BLaER1 treated with 17β-estradiol and CSF1 and Interleukin-3, amounts not matched to agents 10 nM and 100 nM (cell line): ENCODE measurements at regions not wholly inside any gene's neighbourhood (a gene's known extent, or its start where the extent isn't known, plus 50 kb on each side); places are given as distances from the start of the nearest gene placed in this dataset.

ENCODE experiments used
- H3K27ac ChIP-seq, 11 experiments: shearing (Covaris generic); formaldehyde crosslinking; 2 replicates each; pipeline ENCODE4 v1.8.1; 2022
- H3K27me3 ChIP-seq, 11 experiments: shearing (Covaris generic); formaldehyde crosslinking; 2 replicates each; pipeline ENCODE4 v1.8.1; 2022
- H3K36me3 ChIP-seq, 11 experiments: shearing (Covaris generic); formaldehyde crosslinking; 2 replicates each; pipeline ENCODE4 v1.8.1; 2022
- H3K4me1 ChIP-seq, 10 experiments: shearing (Covaris generic); formaldehyde crosslinking; 2 replicates each; pipeline ENCODE4 v1.8.1; 2022
- H3K4me2 ChIP-seq, 11 experiments: shearing (Covaris generic); formaldehyde crosslinking; 2 replicates each; pipeline ENCODE4 v1.8.1; 2022
- H3K4me3 ChIP-seq, 10 experiments: shearing (Covaris generic); formaldehyde crosslinking; 2 replicates each; pipeline ENCODE4 v1.8.1; 2022
- H3K9ac ChIP-seq, 11 experiments: shearing (Covaris generic); formaldehyde crosslinking; 2 replicates each; pipeline ENCODE4 v1.8.1; 2022
- H3K9me3 ChIP-seq, 11 experiments: shearing (Covaris generic); formaldehyde crosslinking; replicated peaks in 1 of 11; 2 replicates each; pipeline ENCODE4 v1.8.1; 2022
- H4K20me1 ChIP-seq, 11 experiments: shearing (Covaris generic); formaldehyde crosslinking; 2 replicates each; pipeline ENCODE4 v1.8.1; 2022
- Cebpa-rat ChIP-seq, 11 experiments: shearing (Covaris generic); IDR thresholded peaks; 2 replicates each; pipeline ENCODE4 v1.8.1; 2022

GRCh38 chrX:45894864-45895645 lies 650.2 kb downstream of the ZNF674 start:
- H3K4me1 ChIP-seq = peaks cover 0 to 3% (median 0%) of the 10 kb centered on the region in 10 experiments; a peak in 1 of 20 replicates
- H3K4me3 ChIP-seq = no peak overlapping the region
- no peak overlapping the region for H3K27ac ChIP-seq
- no peak overlapping the region for H3K4me2 ChIP-seq
- TF ChIP-seq Cebpa-rat (IDR thresholded peaks at IDR 0.05) = no peak
- H3K27me3 ChIP-seq = no peaks in the 10 kb centered on the region
- H3K9ac ChIP-seq = no peak overlapping the region
- peaks cover 0 to 10% (median 4%) of the 10 kb centered on the region in 11 experiments; a peak in 4 of 22 replicates for H3K9me3 ChIP-seq
- no peaks in the 10 kb centered on the region for H4K20me1 ChIP-seq
- H3K36me3 ChIP-seq = no peaks in the 10 kb centered on the region

- H3K4me1 ChIP-seq = peaks cover 0 to 5% (median 0%) of the 10 kb centered on the region in 10 experiments; a peak in 1 of 20 replicates
- no peak overlapping the region for H3K4me3 ChIP-seq
- no peak for TF ChIP-seq Cebpa-rat (IDR thresholded peaks at IDR 0.05)
- H3K9me3 ChIP-seq = peaks cover 0 to 2% (median 0%) of the 10 kb centered on the region in 11 experiments; a peak in 2 of 22 replicates
- no peaks in the 10 kb centered on the region for H4K20me1 ChIP-seq
- no peaks in the 10 kb centered on the region for H3K27me3 ChIP-seq
- H3K9ac ChIP-seq = no peak overlapping the region
- H3K27ac ChIP-seq = no peak overlapping the region
- H3K4me2 ChIP-seq = no peak overlapping the region
- no peaks in the 10 kb centered on the region for H3K36me3 ChIP-seq
Observed at GRCh38 chrX:45889471-45889870, 655.8 kb downstream of the ZNF674 start.

DNA sequence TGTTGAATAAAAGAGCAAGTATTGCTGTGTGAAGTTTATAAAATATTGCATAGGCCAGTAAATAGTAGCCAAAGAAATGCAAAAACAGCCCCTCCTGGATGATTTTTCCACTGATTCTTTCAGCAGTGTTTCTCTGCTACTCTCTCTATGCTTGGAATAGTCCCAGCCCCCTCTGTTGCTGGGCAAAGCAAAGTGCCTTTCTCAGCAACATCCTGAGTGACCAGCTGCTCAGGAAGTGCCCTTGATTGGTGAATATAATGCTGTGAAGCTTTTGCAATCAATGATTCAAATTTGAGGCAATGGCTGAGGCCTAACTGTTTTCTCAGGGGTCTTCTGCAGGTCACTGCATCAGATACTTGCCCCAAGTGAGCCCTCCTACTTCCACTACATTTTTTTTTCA lies 656.7 kb downstream of the ZNF674 start:
- Histone ChIP-seq H4K20me1 (no peaks in the 10 kb centered on the region), H3K9ac (no peak overlapping the region), H3K36me3 (no peaks in the 10 kb centered on the region), H3K27ac (no peak overlapping the region), H3K27me3 (no peaks in the 10 kb centered on the region), H3K4me1 (peaks cover 0 to 5% (median 0%) of the 10 kb centered on the region in 10 experiments; a peak in 1 of 20 replicates), H3K4me3 (no peak overlapping the region), H3K9me3 (no peaks in the 10 kb centered on the region), H3K4me2 (no peak overlapping the region)
- no peak for TF ChIP-seq Cebpa-rat (IDR thresholded peaks at IDR 0.05)

- Histone ChIP-seq H3K4me1 (peaks cover 0 to 5% (median 0%) of the 10 kb centered on the region in 10 experiments; a peak in 2 of 20 replicates), H3K9ac (no peak overlapping the region)
Observed at GRCh38 chrX:45885931-45886330, 659.3 kb downstream of the ZNF674 start.

DNA sequence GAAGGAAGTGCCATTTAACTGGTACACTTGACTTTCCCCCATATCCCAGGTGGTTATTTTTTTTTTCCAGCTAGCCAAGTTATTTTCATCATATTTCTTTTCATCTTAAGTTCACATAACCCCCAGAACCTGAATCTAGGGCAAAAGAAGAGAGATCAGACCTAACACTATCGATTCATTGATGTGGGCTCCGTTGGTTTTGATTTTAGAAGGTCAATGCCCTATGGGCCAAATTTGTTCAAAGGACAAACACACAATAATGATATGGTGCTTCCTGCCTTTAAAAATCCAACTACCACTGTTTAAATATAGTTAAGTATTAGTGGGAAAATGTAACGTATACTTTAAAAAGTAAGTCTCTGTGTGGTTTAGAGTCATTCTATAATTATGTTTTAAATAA lies 665.7 kb downstream of the ZNF674 start:
- no peaks in the 10 kb centered on the region for H3K36me3 ChIP-seq
- no peak overlapping the region for H3K27ac ChIP-seq
- no peaks in the 10 kb centered on the region for H3K27me3 ChIP-seq
- peaks cover 0 to 7% (median 0%) of the 10 kb centered on the region in 10 experiments; a peak in 2 of 20 replicates for H3K4me1 ChIP-seq
- no peak for TF ChIP-seq Cebpa-rat (IDR thresholded peaks at IDR 0.05)
- H4K20me1 ChIP-seq = no peaks in the 10 kb centered on the region
- no peak overlapping the region for H3K4me2 ChIP-seq
- H3K4me3 ChIP-seq = no peak overlapping the region
- H3K9ac ChIP-seq = no peak overlapping the region
- no peaks in the 10 kb centered on the region for H3K9me3 ChIP-seq

More at GRCh38 chrX:45885931-45886330, 659.3 kb downstream of the ZNF674 start:
- Histone ChIP-seq H4K20me1 (no peaks in the 10 kb centered on the region), H3K27ac (no peak overlapping the region), H3K9me3 (no peaks in the 10 kb centered on the region), H3K4me2 (no peak overlapping the region), H3K36me3 (no peaks in the 10 kb centered on the region), H3K27me3 (no peaks in the 10 kb centered on the region), H3K4me3 (no peak overlapping the region)
- no peak for TF ChIP-seq Cebpa-rat (IDR thresholded peaks at IDR 0.05)

DNA sequence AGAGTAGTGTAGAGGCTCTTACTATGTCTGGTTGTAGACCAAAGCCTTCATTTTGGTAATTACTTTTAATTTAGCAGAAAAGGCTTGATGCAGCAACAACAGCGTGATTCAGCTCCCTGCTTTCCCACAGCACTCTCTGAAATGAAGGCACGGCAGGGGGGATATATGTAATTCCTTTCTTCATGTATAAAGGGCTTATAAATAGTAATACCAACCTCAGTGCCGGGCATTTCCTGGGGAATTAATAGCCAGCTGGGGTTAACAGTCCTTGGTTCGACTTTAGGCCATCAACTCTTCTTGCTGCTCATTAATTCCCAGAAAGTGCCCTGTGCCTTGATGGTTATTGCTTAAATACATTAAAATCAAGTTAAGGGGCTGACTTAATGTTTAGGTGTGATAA lies 669.0 kb downstream of the ZNF674 start:
- Histone ChIP-seq H3K27ac (no peak overlapping the region), H4K20me1 (no peaks in the 10 kb centered on the region), H3K4me1 (peaks cover 0 to 7% (median 0%) of the 10 kb centered on the region in 10 experiments; a peak in 2 of 20 replicates), H3K36me3 (no peaks in the 10 kb centered on the region), H3K27me3 (no peaks in the 10 kb centered on the region), H3K4me2 (no peak overlapping the region), H3K9me3 (no peaks in the 10 kb centered on the region), H3K9ac (no peak overlapping the region), H3K4me3 (no peak overlapping the region)
- no peak for TF ChIP-seq Cebpa-rat (IDR thresholded peaks at IDR 0.05)

GRCh38 chrX:45873781-45874180 lies 671.4 kb downstream of the ZNF674 start:
- Histone ChIP-seq H3K4me2 (no peak overlapping the region), H3K4me1 (no peaks in the 10 kb centered on the region), H3K36me3 (no peaks in the 10 kb centered on the region), H3K27ac (no peak overlapping the region), H3K27me3 (no peaks in the 10 kb centered on the region), H3K9ac (no peak overlapping the region), H3K4me3 (no peak overlapping the region), H3K9me3 (no peaks in the 10 kb centered on the region), H4K20me1 (no peaks in the 10 kb centered on the region)
- TF ChIP-seq Cebpa-rat (IDR thresholded peaks at IDR 0.05) = no peak

DNA sequence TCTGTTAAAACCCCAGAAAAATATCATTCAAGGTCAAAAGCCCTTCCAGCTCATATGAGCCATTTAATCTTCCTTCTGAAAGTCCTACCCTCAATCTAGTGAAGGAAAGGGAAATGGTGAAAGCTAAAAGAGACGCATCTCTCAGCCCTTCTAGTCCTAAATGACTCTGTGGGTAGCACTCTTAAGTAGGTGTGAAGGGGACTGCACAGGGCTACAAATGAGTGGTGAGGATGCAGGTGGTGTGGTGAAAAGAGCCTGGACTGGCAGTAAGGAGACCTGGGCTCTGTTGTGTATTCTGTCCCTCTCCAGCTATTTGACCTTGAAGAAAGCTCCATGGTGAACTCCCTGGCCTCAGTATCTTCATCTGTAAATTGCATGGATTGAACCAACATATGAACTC lies 671.8 kb upstream of the DIPK2B start:
- H3K36me3 ChIP-seq = no peaks in the 10 kb centered on the region
- H3K4me2 ChIP-seq = no peak overlapping the region
- H3K27me3 ChIP-seq = no peaks in the 10 kb centered on the region
- H3K9me3 ChIP-seq = no peaks in the 10 kb centered on the region
- no peak overlapping the region for H3K4me3 ChIP-seq
- no peak overlapping the region for H3K9ac ChIP-seq
- no peaks in the 10 kb centered on the region for H3K4me1 ChIP-seq
- TF ChIP-seq Cebpa-rat (IDR thresholded peaks at IDR 0.05) = no peak
- H3K27ac ChIP-seq = no peak overlapping the region
- no peaks in the 10 kb centered on the region for H4K20me1 ChIP-seq

- Histone ChIP-seq H3K9me3 (no peaks in the 10 kb centered on the region), H3K4me3 (no peak overlapping the region), H3K9ac (no peak overlapping the region), H3K4me1 (no peaks in the 10 kb centered on the region), H3K4me2 (no peak overlapping the region), H3K27me3 (no peaks in the 10 kb centered on the region), H3K36me3 (no peaks in the 10 kb centered on the region), H4K20me1 (no peaks in the 10 kb centered on the region), H3K27ac (no peak overlapping the region)
- TF ChIP-seq Cebpa-rat (IDR thresholded peaks at IDR 0.05) = no peak
Observed at GRCh38 chrX:45868425-45868824, 667.7 kb upstream of the DIPK2B start.

DNA sequence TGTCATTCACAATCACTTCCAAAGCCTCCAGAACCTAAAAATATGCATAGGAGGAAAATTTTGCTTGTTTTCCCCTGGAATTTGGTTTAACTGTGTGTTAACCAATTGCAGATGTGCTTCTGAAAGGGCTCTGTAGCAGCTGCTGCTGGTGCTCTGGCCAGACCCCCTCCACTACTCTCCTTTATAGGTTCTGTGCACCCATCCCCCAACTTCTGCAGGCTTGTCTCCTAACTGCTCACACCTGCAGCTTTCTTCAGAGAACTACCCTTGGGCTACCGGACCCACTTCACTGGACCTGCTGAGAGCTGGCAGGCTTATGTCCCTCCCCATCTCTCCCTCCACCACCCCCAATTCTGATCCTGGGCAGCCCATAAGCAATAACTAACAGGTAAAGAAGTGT lies 662.1 kb upstream of the DIPK2B start:
- H3K9ac ChIP-seq = no peak overlapping the region
- no peaks in the 10 kb centered on the region for H3K36me3 ChIP-seq
- H3K4me2 ChIP-seq = no peak overlapping the region
- no peaks in the 10 kb centered on the region for H3K4me1 ChIP-seq
- H3K27me3 ChIP-seq = no peaks in the 10 kb centered on the region
- H3K27ac ChIP-seq = no peak overlapping the region
- no peak for TF ChIP-seq Cebpa-rat (IDR thresholded peaks at IDR 0.05)
- no peak overlapping the region for H3K4me3 ChIP-seq
- no peaks in the 10 kb centered on the region for H3K9me3 ChIP-seq
- no peaks in the 10 kb centered on the region for H4K20me1 ChIP-seq
